HFF-Myc (cell line): ENCODE measurements at regions not wholly inside any gene's neighbourhood (a gene's known extent, or its start where the extent isn't known, plus 50 kb on each side); places are given as distances from the start of the nearest gene placed in this dataset.

Source experiments
- DNase-seq: peaks from one replicate; pipeline ENCODE4 v3.0.0-alpha.2; 2011; ENCODE audit warnings: low read depth; ENCODE audit errors: extremely low read depth
- H3K4me3 ChIP-seq: replicated peaks from 2 replicates; pipeline ENCODE4 v1.5.1; 2011; ENCODE audit warnings: low read depth, mild to moderate bottlenecking, control low read depth, low read length
- TF ChIP-seq, protein P1 (sequence below): IDR thresholded peaks from 2 replicates; pipeline ENCODE4 v1.5.1; 2012; ENCODE audit warnings: mild to moderate bottlenecking, low read depth, low read length, control low read depth; ENCODE audit errors: missing control alignments

DNA sequence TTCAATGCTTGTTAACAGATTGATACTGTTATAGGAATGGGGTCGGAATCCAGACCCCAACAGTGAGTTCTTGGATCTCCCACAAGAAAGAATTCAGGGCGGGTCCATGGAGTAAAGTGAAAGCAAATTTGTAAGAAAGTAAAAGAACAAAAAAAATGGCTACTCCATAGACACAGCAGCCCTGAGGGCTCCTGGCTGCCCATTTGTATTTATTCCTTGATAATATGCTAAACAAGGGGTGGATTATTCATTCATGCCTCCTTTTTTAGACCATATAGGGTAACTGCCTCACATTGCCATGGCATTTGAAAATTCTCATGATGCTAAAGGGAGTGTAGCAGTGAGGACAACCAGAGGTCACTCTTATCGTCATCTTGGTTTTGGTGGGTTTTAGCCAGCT, 717.2 kb upstream of the KCND2 start:
- DNase-seq, result no peak
- no peak overlapping the region for H3K4me3 ChIP-seq
- TF ChIP-seq, protein P1, sequence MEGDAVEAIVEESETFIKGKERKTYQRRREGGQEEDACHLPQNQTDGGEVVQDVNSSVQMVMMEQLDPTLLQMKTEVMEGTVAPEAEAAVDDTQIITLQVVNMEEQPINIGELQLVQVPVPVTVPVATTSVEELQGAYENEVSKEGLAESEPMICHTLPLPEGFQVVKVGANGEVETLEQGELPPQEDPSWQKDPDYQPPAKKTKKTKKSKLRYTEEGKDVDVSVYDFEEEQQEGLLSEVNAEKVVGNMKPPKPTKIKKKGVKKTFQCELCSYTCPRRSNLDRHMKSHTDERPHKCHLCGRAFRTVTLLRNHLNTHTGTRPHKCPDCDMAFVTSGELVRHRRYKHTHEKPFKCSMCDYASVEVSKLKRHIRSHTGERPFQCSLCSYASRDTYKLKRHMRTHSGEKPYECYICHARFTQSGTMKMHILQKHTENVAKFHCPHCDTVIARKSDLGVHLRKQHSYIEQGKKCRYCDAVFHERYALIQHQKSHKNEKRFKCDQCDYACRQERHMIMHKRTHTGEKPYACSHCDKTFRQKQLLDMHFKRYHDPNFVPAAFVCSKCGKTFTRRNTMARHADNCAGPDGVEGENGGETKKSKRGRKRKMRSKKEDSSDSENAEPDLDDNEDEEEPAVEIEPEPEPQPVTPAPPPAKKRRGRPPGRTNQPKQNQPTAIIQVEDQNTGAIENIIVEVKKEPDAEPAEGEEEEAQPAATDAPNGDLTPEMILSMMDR, result no peak

DNA sequence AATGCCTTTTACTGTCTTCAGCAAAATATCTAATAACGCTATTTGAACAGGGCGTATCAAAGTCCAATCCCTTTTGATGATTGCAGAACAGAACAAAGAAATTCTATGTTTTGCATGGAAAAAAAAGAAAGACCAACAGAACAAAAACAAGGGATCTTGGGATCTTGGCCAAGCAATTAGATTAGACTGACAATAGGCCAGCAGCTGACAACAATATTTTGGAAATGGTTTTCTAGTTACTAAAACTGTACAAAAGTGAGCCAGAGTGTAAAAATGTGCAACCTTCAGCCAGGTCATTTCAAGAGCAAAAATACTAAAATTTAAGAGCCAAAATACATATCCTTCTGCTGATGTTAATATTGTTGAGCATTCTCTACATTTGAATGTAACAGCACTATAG, 716.5 kb upstream of the KCND2 start:
- H3K4me3 ChIP-seq, result no peak overlapping the region
- TF ChIP-seq, protein P1, result no peak
- DNase-seq, result no peak

GRCh38 chr7:119561751-119562150, 711.2 kb upstream of the KCND2 start:
- no peak overlapping the region for H3K4me3 ChIP-seq
- TF ChIP-seq, protein P1, result no peak
- DNase-seq, result no peak

DNA sequence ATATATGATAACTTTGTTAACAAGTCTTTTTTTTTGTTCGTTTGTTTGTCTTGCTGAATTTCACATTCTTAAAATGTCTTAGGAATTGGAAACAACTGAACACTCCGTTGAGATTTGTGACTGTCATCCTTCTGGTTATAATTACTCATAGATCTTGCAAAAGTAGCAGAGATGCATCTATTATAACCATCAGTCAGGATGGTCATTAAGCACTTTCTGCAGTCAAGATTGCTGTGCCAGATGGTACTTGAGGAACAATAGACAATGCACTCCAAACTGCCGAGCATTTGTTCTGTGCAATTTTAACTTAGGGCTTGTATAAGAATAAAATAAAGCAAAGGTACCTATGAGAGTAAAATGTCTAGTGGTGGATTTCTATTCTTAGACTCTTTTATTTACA, 710.1 kb upstream of the KCND2 start:
- no peak for DNase-seq
- H3K4me3 ChIP-seq, result no peak overlapping the region
- TF ChIP-seq, protein P1, result no peak

GRCh38 chr7:119571666-119572065, 701.3 kb upstream of the KCND2 start:
- no peak for DNase-seq
- no peak overlapping the region for H3K4me3 ChIP-seq
- TF ChIP-seq, protein P1, result no peak

- H3K4me3 ChIP-seq, result no peak overlapping the region
- TF ChIP-seq, protein P1, result no peak
- DNase-seq, result no peak
These were observed 700.8 kb upstream of the KCND2 start for GRCh38 chr7:119572132-119572531.

- no peak for DNase-seq
- TF ChIP-seq, protein P1, result no peak
These were observed 700.4 kb upstream of the KCND2 start for GRCh38 chr7:119572541-119572940.

More at GRCh38 chr7:119572541-119572940, 700.4 kb upstream of the KCND2 start:
- no peak overlapping the region for H3K4me3 ChIP-seq
